ENCODE measurements at regions not wholly inside any gene's neighbourhood (a gene's known extent, or its start where the extent isn't known, plus 50 kb on each side); places are given as distances from the start of the nearest gene placed in this dataset.

DNA sequence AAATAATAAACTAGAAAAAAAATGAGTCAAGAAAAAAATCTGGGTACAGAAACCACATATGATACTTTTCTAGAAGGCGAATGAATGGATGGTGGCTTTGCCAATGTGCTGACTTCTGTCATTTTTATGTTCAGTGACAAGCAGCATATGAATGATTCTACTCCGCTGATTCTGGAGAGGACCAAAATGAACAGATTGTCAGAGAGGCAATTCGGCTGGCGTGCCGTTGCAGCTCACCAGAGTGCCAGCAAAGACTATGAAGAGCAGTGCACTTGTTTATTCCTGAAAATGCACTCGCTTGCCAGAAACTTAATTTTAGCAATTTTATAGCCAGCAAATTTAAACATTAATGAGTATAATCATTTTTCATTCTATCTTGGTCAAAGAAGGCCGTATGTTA is 105.9 kb upstream of the NYAP2 start:
- TF ChIP-seq, protein P1, sequence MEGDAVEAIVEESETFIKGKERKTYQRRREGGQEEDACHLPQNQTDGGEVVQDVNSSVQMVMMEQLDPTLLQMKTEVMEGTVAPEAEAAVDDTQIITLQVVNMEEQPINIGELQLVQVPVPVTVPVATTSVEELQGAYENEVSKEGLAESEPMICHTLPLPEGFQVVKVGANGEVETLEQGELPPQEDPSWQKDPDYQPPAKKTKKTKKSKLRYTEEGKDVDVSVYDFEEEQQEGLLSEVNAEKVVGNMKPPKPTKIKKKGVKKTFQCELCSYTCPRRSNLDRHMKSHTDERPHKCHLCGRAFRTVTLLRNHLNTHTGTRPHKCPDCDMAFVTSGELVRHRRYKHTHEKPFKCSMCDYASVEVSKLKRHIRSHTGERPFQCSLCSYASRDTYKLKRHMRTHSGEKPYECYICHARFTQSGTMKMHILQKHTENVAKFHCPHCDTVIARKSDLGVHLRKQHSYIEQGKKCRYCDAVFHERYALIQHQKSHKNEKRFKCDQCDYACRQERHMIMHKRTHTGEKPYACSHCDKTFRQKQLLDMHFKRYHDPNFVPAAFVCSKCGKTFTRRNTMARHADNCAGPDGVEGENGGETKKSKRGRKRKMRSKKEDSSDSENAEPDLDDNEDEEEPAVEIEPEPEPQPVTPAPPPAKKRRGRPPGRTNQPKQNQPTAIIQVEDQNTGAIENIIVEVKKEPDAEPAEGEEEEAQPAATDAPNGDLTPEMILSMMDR (conservative IDR thresholded peaks at IDR 0.05; ENCODE audit: low read length) = no peak
- TF ChIP-seq EZH2phosphoT487 (IDR thresholded peaks at IDR 0.05; ENCODE audit: borderline replicate concordance, low read depth, low read length) = no peak

Measured in OCI-LY7 (cell line).